NB4 (cell line): ENCODE measurements at regions not wholly inside any gene's neighbourhood (a gene's known extent, or its start where the extent isn't known, plus 50 kb on each side); places are given as distances from the start of the nearest gene placed in this dataset.

ENCODE experiments used
- MYC ChIP-seq: IDR thresholded peaks from 2 replicates; pipeline ENCODE4 v1.6.1; 2011; ENCODE audit warnings: low read depth, low read length
- POLR2A ChIP-seq: IDR thresholded peaks from 2 replicates; pipeline ENCODE4 v1.6.1; 2011; ENCODE audit warnings: mild to moderate bottlenecking; ENCODE audit not compliant: insufficient read length; ENCODE audit errors: extremely low read depth
- TF ChIP-seq, protein P1 (sequence below): IDR thresholded peaks from one replicate; pipeline ENCODE4 v1.5.1; 2012; ENCODE audit warnings: low read depth, low read length

DNA sequence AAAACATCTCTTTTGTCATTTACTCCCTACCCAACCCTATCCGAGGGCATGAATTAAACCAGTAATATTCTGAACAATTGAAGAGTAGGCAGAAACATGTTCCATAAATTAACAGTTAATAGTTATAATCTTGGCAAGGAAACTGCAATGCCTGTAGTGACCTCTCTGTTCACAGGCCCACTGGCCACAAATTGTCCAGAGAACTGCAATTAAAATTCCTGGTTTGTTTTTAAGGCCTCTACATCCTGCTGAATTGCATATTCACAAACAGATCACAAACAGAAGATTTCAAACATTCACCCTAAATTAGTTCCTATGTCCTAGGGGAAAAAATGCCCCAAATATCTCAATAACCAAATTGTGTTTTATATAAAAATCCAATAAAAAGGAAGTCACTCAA, 143.2 kb upstream of the TRPC6 start:
- TF ChIP-seq POLR2A (no peak), MYC (no peak)
- TF ChIP-seq, protein P1, sequence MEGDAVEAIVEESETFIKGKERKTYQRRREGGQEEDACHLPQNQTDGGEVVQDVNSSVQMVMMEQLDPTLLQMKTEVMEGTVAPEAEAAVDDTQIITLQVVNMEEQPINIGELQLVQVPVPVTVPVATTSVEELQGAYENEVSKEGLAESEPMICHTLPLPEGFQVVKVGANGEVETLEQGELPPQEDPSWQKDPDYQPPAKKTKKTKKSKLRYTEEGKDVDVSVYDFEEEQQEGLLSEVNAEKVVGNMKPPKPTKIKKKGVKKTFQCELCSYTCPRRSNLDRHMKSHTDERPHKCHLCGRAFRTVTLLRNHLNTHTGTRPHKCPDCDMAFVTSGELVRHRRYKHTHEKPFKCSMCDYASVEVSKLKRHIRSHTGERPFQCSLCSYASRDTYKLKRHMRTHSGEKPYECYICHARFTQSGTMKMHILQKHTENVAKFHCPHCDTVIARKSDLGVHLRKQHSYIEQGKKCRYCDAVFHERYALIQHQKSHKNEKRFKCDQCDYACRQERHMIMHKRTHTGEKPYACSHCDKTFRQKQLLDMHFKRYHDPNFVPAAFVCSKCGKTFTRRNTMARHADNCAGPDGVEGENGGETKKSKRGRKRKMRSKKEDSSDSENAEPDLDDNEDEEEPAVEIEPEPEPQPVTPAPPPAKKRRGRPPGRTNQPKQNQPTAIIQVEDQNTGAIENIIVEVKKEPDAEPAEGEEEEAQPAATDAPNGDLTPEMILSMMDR: no peak
